ENCODE measurements at regions not wholly inside any gene's neighbourhood (a gene's known extent, or its start where the extent isn't known, plus 50 kb on each side); places are given as distances from the start of the nearest gene placed in this dataset.

DNA sequence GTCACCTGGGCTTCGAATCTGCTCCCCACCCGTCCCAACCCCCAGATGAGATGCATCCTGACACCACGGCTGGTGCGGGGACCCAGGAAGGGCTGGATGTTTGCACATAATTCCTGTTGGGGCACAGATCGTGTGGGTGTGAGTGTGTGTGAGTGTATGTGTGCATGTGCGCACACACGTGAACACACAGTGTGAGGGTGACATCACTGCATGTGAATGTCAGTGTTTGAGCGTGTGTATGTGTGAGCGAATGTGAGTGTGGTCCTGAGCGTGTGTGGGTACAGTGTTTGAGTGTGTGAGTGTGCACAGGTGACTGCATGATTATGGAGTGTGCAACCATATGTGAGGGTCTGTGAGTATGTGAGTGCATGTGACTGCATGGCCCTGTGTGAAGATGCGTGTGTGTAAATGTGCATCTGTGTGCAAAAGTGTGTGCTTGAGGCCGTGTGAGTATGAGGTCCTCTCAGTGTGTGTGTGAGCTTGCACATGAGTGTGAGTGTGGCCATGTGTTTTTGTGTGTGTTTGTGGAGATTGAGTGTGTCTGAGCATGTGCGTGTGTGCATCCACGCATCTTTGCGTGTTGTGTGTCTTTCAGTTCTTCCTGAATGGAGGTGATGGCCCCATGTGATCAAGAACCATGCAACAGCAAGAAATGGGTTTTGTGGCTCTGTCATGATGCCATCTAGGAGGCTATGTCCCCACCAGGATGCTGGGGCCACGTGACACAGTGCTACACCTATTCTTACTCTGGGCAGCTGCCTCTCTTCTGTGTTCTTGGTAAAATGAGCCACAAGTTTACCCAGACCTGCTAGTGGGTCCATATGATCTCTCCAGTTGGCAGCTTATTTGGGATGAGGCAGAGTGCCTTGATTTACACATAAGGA is 70.5 kb upstream of the GCSH start:
- TF ChIP-seq EZH2phosphoT487 (IDR thresholded peaks at IDR 0.05; ENCODE audit: borderline replicate concordance), result no peak
- no peak for TF ChIP-seq RAD21 (IDR thresholded peaks at IDR 0.05; ENCODE audit: low read depth)
- TF ChIP-seq, protein P1, sequence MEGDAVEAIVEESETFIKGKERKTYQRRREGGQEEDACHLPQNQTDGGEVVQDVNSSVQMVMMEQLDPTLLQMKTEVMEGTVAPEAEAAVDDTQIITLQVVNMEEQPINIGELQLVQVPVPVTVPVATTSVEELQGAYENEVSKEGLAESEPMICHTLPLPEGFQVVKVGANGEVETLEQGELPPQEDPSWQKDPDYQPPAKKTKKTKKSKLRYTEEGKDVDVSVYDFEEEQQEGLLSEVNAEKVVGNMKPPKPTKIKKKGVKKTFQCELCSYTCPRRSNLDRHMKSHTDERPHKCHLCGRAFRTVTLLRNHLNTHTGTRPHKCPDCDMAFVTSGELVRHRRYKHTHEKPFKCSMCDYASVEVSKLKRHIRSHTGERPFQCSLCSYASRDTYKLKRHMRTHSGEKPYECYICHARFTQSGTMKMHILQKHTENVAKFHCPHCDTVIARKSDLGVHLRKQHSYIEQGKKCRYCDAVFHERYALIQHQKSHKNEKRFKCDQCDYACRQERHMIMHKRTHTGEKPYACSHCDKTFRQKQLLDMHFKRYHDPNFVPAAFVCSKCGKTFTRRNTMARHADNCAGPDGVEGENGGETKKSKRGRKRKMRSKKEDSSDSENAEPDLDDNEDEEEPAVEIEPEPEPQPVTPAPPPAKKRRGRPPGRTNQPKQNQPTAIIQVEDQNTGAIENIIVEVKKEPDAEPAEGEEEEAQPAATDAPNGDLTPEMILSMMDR (IDR thresholded peaks at IDR 0.05 in 2 of 3, conservative IDR thresholded peaks at IDR 0.05 in 1 of 3; ENCODE audit: borderline replicate concordance in 1 of 3, insufficient read depth in 1 of 3, low read depth in 2 of 3, low read length in 2 of 3), result no peak
- TF ChIP-seq POLR2A (IDR thresholded peaks at IDR 0.05; ENCODE audit: borderline replicate concordance, extremely low read depth, insufficient read depth, insufficient read length), result no peak
- TF ChIP-seq ZBTB33 (IDR thresholded peaks at IDR 0.05; ENCODE audit: extremely low read depth, insufficient replicate concordance, low read length), result no peak
